HG03103 (cell line): ENCODE measurements at regions not wholly inside any gene's neighbourhood (a gene's known extent, or its start where the extent isn't known, plus 50 kb on each side); places are given as distances from the start of the nearest gene placed in this dataset.
A peak's percentile ranks its signal among the peaks of the same experiment; 100 is the strongest.
"Not testable (repeated sequence)": the region's sequence is repeated elsewhere in the genome, so short reads cannot be mapped to it uniquely, and the experiment has no call there.

Source experiments
- ATAC-seq: cut with Tn5 transposase; IDR thresholded peaks from one replicate; pipeline ENCODE4 v1.9.1; 2021; ENCODE audit warnings: low read depth; ENCODE audit not compliant: unreplicated experiment

DNA sequence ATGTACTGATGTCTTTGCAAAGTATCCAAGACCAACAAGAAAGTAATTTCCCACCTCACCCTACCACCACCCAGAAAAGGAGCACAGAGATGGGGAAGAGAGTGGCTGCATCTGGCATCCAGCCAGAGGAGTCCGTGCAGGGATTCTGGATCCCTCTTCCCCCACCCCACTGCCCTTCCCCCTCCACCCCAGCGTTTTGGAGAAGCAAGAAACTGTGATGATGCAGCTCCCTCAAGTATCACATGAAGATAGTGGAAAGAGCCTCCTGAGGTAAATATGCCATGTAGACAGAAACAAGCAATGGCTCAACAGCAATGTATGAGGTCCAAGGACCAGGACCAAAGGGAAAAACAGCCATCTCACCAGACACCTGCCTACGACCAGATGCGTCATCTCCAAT is 153.8 kb downstream of the DEPDC1B start:
- ATAC-seq: no peak

DNA sequence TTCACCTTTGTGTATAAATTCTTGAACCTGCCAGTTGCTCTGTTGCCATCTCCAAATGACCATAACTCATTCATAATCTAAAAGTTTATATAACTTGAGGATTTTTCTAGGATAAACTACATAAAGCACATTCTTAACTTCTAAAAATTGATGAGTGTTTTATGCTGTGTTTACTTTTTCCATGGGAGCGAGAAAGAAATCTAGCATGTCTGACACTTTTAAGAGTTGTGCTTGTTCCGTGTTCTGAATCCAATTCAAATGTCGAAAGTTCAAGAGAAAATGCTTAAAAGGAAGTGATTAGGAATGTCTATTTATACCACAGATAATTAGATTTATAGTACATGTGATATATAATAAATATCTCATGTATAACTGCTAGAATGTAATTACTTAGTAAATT is 154.4 kb downstream of the DEPDC1B start:
- no peak for ATAC-seq

DNA sequence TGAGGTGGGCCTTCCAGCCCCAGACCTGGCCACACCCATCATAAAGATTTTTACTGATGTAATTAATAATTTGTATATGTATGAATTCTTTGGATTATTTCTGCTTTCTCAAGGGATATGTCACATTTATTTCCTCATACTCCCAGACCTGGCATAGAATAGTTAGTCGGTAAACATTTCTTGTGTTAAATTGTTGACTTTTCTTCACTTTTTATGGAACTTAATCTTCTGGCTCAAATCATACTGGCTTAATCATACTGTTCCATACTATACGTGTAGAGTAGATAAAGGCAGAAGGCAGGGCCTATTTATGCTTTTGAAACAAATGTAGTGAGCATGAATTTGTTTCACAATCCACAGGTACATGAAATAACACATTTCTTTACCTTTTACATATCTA is 155.8 kb downstream of the DEPDC1B start:
- ATAC-seq: no peak

DNA sequence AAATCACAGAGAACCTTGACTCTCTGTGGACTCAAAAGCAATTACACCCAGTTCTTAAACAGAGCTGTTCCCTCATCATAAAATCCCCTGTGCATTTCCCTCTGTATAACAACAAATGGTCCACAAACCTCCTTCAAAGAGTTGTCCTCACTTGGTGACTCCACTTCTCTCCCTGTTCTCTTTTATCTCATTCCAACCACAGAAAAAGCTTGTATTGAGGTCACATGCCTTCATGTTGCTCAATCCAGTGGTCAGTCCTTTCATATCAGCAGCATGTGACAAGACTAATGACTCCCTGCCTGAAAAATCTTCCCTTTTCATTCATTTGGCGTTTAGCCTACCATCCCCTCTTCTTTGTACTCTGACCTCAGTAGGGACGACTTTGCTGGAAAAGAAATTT is 158.0 kb downstream of the DEPDC1B start:
- no peak for ATAC-seq

DNA sequence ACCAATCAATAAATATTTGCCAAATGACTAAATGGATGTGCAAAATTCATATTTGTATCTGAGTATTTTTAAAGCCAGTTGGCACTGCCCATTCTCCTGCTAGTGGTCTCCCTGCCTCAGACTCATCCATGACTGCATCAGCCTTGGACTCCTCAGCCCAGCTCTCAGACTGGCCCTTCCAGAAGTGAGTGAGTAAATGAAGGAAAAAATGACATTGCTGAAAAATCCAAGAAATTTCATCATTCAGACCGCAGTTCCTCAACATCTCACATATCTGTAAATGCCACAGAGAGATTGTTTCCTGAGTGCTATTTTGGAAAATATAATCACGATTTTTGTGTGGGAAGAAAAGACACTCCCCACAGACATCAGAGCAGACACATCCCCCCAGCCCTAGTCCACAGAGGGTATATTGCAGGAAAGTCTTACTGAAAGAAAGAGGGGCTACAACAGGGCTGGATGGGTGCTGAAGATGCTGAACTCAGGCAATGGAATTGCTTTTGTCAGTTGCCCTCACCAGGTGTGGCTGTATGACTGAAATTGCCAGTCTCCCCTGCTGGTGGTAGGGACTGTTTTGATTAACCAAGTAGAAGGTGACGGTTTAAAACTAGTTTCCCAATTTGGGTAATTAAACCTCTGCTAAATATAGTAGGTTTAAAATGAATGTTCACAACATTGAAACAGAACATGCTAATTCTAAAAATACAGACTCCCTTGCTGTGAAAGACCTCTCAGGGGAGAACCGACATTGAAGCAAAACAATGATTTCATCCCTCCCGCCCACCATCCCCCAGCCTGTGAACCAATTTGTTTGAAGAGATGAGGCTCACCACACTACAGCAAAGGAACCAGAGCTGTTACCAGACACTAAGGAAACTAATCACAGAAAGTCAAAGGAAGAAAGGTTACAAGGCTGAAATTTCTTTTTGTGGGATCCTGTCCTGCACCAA is 158.8 kb downstream of the DEPDC1B start:
- peak; percentile 85 for ATAC-seq

DNA sequence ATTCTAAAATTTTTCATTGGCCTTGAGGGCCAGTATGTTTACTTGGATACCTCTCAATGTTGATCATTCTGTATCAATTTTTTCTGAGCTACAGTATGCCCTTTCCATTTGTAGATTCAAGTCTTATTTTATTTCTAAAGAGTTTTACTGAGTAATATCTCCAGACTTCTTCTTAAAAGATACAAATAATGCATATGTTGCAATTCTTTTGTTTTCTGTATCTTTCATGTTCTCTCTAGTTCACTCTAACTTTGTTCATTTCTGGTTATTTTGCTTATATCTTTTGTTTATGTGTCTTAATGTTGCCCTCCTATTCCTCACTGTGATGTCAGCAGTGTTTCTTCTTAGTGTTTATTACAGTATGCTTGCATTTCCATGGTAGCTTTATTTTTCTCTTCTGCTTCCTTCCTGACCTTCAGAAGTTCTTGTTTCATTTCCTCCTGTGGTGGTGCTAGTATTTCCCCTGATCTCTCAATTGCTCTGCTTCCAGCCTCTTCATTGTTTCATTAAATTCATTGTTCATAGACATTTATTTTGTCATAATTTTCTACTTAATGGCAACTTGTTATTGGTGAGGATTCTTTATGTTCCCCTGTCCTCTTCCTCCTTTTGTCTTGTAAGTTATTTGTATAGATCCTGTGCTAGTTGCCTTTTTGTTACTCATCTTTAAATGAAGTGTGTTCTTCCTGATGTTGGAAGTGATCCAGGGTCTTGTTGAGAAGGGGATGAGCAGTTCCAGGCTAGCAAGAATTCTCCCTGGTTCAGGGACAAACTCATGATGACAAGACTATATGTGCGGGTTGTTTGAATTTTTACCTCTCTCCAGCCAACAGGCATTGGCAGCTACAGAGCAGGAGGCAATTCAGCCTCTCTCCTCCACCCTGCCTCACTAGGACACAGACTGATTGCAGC is 160.8 kb downstream of the DEPDC1B start:
- no peak for ATAC-seq

DNA sequence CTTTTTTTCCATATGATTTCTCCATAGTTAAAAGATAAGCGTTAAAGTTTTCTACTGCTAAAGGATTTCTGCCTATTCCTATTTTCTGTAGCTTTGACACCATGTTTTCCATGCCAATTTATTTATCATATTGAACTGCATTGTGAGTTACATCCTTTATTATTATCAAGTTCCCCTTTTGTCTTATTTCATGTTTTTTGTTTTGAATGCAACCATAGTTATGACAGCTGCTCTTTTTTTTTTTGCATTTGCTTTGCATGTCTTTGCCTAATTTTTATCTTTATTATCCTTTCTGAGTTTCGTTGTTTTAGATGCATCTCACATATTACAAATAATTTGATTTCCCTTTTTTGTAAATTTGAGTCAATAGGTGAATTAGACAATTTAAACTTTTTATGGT is 161.5 kb downstream of the DEPDC1B start:
- ATAC-seq: no peak

DNA sequence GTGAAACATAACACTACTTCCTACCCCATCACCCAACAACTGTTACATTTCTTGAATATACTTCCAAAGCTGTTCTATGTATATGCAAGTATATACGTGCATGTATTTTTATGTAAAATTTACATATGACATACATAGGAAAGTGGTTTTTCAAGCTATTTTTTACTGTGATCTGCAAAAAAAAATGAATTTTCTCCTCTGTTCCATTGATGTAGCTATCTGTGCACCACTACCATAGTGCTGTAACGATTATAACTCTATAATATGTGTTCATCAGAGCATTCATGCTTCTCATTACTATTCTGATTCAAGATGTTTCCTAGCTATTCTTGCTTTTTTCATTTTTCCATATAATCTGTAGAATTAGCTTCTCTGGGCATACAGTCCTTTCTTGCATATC is 164.0 kb downstream of the DEPDC1B start:
- no peak for ATAC-seq

DNA sequence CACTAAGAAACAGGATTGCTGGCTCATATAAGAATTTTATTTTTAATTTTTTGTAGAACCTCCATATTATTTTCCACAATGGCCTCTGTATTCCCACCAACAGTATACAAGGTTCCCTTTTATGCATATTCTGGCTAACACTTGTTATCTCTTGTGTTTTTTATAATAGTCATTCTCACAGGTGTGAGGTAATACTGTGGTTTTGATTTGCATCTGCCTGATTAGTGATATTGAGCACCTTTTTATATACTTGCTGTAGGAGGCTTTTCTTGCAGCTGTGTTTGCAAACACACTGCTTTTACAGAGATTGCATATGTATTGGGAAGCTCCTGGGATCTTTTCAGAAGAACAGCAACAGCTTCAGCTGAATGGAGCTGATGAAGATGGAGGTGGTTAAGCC is 164.8 kb downstream of the DEPDC1B start:
- no peak for ATAC-seq

DNA sequence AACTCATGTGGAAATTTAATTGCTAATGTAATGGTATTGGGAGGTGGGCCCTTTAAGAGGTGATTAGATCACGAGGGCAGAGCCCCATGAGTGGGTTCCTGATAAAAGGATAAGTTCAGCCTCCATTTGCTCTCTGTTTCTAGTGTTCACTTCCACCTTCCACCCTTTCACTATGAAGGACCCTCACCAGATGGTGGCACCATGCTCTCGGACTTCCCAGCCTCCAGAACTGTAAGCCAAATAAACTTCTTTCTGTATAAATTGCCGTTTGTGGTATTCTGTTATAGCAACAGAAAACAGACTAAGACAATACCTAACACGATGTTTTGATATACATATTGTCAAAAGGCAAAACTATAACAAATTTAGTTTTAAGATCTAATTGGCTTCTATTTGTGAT is 166.2 kb downstream of the DEPDC1B start:
- ATAC-seq: no peak

DNA sequence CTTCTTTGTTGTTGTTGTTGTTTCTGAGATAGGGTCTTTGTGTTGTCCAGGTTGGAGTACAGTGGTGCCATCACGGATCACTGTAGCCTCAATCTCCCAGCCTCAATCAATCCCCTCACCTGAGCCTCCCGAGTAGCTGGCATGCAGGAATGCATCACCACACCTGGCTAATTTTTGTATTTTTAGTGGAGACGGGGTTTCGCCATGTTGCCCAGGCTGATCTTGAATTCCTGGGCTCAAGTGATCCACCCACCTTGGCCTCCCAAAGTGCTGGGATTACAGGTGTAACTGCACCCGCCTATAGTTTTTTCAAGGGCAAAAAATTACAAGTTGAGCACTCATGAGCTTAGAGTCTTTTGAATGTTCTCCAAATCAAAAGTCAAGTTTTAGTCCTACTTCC is 167.2 kb downstream of the DEPDC1B start:
- ATAC-seq: not testable (repeated sequence)

DNA sequence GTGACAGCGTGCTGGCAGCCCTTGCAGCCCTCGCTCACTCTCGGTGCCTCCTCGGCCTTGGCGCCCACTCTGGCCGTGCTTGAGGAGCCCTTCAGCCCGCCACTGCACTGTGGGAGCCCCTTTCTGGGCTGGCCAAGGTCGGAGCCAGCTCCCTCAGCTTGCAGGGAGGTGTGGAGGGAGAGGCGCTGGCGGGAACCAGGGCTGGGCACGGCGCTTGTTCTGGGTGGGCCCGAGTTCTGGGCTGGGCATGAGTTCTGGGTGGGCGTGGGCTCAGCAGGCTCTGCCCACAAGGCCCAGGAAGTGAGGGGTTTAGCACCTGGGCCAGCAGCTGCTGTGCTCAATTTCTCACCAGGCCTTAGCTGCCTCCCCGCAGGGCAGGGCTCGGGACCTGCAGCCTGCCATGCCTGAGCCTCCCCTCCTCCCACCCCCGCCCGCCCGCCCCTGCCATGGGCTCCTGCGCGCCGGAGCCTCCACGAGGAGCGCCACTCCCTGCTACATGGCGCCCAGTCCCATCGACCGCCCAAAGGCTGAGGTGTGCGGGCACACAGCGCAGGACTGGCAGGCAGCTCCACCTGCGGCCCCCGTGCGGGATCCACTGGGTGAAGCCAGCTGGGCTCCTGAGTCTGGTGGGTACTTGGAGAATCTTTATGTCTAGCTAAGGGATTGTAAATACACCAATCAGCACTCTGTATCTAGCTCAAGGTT is 169.7 kb downstream of the DEPDC1B start:
- not testable (repeated sequence) for ATAC-seq

DNA sequence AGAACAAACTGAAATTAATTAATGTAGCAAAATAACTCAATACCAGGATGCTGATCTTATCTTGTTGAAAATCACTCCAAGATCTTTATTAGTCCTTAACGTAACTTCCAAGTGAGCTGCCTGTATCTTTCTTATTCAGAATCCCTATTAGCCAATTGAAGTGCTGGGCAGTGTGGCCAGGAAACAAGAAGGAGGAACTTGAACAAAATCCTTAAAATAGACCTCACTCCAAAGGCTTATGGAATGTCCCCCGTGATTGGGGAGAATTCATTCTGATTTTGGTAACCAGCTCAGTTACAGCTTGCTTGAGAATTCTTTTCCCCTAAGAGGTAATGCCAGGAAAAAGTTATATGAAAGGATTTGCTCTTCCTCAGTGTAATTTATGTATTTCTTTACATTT is 171.0 kb downstream of the DEPDC1B start:
- ATAC-seq: no peak

DNA sequence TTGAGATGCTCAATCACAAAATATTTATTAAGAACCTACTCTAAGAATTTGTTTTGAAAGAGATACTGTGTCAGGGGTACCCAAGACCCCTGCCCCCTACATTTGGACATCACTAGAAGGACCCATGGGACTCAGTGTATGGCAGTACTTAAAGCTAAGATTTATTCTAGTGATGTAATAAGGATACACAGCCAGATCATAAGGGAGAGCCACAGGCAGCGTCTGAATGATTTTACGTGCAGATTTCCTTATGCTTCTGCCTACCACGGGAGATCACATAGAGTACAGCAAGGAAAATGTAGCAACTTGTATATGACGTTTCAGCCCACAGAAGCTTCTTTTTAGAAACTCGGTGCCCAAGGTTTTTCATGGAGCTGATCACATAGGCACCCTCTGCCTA is 172.9 kb downstream of the DEPDC1B start:
- ATAC-seq: no peak

DNA sequence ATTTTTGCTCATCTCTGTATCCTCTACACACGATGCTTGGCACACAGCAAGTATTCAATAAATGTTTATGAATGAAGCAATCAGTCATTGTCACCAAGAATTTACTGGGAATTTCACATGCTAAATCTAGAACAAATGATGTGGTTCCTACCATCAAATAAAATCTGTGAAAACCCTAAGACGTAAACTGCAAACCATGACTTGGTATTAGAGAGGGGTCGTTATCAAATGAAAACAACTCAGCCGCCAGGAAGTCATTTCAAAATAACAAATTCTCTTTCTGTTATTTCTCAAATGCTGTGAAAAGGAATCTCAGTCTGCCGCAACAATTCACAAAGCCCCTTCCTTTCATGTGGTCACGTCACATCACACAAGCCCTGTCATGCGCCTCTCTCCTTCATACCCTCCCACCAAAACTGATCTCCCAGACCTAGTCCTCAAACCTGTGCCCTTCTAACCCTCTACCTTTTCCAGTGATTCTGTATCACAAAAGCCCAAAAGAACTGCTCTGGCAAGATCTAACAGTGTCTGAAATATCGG is 173.6 kb downstream of the DEPDC1B start:
- ATAC-seq: no peak

DNA sequence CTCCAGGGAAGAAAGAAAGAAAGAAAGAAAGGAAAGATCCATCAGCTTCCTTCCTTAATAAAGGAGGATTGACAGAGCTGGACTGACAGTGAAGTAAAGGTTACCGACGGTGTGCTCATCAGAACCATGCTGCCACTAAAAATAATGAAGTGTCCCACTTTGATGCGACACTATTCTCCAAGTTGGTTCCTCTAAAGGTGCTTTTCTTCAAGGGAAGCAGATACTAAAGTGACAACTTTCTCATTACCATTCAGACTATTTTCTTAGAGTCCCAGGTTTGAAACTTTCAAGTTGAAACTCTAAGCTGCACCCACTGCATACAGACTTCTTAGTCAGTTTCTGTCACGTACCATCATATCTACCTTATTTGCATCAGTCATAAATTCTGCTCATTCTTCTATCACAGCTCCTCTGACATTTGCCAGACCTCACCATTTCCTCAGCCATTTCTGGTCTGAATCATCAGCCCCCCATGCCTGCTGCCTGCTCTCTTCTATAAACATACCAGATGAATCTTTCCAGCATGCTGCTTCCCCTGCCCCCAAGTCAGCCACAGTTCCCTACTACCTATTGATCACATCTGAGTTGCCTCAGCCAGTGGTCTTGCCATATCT is 177.6 kb downstream of the DEPDC1B start:
- ATAC-seq: peak; percentile 70

DNA sequence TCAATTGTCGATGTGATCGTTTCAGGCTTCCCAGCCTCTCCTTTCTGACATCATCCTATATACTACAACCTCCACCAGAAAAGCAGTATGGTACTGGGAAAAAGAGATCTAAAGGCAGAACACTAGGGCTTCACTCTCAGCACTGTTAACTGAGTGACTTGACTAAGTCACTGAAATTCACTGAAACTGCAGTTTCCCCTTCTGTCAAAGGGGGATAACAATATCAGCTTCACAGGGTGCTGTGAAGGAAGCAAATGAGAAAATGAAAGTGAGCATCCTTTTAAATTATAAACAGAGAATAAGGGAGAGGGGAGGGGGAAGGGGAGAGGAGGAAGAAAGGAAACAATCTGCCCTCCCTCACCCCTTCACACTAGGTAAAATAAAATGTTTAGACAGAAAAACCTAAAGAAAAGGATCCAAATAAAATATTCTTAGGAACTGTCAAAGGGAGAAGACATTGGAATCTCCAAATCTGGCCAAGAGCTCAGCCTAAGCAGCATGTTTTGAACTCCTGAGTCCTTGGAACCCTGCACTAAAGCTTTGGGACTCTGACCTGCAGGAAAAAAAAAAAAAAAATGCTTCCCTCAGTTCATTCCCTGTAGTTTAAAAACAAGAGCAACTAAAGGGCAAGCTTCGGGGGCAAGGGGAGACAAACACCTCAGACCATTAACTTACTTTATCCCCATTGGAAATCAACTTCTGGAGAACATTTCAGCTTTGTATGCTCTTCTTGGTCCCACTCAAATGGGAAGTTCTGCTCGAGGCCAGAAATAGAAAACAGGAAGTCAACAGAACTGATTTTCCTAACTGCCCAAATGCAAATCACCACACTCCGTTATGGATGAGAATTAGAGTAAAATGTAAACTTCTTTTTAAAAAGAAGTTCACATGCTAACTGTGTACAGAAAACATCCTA is 178.3 kb downstream of the DEPDC1B start:
- ATAC-seq: peak; percentile 48

DNA sequence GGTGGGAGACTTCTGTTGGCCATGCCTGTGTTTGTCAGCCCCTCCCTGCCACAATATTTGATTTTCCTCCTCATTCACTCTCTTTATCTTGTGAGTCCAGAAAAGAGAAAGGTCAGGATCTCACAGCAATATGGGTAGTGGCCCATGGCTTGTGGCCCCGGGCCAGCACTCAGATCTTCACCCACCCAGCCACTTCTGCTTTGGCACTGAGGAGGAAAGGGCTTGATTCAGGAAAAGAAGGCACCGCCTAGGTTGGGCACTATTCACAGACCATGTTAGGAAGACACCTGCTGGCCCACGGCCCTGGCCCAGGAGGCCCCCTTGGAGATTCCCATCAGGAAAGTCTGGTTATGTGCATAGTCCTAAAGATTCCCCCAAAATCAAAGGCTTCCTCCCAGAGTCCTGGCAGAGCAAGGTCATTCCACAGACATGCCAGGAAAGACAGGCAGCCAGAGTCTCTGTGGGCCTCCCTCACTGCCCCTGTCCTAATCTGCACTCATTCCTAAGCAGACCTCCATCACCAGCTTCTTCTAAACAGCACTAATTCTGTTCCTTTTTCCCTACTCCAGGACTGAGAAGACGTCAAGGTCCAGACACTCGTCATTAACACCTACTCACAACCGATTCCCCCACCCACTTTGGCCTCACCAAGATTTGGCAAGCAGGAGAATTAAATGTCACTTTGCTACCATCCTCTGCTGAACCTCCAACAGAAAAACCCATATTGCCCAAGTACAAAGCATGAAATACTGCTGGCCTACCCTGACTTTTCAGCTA is 179.3 kb downstream of the DEPDC1B start:
- no peak for ATAC-seq
